ENCODE measurements at regions not wholly inside any gene's neighbourhood (a gene's known extent, or its start where the extent isn't known, plus 50 kb on each side); places are given as distances from the start of the nearest gene placed in this dataset.

GRCh38 chr2:6499691-6500090 is 366.0 kb downstream of the CMPK2 start:
- no peak for DNase-seq (ENCODE audit: low read depth in 4 of 4, low spot score in 1 of 4)

DNA sequence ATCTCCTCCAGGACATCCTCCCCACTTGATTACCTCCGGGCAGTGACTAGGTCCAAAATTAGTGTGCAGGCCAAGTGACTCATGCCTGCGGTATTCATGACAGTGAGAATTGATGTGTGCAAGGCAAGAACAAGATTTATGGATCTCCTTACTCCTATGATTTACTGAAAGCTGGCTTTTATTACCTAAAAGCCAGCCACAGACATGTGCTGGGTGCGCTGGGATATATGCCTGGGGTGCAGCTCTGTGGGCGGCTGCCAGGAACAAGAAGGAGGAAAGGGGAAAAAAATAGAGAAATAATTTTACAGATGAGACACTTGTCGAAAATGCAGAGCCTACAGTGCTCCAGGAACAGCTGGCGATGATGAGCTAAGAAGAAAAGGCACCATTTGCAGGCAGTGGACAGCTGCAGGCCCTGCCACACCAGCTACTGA is 359.3 kb downstream of the CMPK2 start:
- DNase-seq (ENCODE audit: low read depth in 4 of 4, low spot score in 1 of 4), result no peak

DNA sequence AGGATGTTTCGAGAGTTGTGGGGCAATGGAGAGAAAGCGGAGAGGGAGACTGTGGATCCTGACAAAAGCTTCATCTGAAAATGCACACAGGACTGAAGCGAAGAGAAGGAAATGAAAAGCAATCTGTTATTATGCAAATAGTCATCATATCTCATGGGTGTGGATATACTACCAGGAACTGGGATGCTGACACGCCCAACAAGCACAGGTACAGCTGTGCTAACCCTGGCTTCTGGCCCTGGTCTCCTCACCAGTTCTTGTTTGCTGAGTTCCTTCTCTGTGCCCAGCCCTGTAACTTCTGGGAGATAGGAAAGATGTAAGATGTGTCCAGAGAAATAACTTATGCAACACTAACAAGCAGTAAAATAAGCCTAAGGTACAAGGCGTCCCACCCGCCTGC is 358.8 kb downstream of the CMPK2 start:
- no peak for DNase-seq (ENCODE audit: low read depth in 4 of 4, low spot score in 1 of 4)

DNA sequence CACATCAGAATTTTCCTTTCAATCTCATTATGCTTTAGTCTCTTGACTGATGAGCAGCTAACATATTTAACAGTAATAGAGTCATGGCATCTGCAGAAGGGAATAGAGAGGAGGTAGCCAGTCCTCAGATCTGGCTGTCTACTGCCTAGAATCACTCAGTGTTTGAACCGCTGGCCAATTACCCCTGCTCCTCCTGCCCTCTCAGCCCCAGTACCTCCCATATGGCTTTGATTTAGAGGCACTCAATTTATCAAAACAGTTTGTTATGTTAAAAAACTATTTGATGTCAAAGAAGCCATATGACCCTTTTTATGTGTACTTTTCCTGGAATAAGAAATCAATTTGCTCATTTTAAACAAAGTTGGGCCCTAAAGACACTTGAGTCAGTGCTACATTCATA is 355.2 kb downstream of the CMPK2 start:
- no peak for DNase-seq (ENCODE audit: low read depth in 4 of 4, low spot score in 1 of 4)

DNA sequence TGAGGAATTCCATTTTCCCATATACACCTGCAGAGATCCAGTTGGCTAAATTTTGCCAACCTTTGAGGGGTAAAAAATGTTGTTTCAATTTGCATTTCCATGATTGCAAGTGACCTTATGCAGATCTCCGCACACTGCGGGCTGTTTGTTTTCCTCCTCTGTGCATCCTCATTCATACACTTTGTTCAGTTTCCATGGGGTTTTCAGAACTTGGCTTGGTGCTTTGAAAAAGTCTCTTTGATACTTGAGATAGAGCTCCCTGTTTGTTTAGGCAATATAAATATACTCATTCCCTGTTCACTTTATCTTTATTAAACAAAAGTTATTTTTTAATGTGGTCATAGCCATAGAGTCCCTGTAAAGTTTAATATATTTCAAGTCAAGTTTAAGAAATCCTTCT is 353.1 kb downstream of the CMPK2 start:
- DNase-seq (ENCODE audit: low read depth in 4 of 4, low spot score in 1 of 4), result no peak

GRCh38 chr2:6516674-6517073 is 349.0 kb downstream of the CMPK2 start:
- no peak for DNase-seq (ENCODE audit: low read depth in 4 of 4, low spot score in 1 of 4)

GRCh38 chr2:6518361-6518760 is 347.3 kb downstream of the CMPK2 start:
- DNase-seq (ENCODE audit: low read depth in 4 of 4, low spot score in 1 of 4), result no peak

DNA sequence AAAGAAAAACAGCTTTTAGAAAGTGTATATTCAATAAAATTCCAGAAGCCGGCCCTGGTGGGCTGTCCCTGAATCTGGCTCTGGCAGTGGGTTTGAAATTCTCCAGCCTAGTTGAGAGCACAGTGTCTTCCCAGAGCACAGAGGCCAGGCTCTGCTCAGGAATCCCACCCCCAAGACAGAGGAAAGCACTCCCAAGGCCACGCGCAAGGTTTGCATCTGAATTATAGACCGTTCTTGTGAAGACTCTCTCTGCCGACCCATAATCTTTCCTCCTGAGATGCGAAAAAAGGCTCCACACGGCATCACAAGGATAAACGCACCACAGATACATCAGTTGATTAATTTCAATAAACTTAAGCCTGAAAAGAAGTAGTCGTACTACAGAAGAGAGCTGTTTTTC is 342.2 kb downstream of the CMPK2 start:
- no peak for DNase-seq (ENCODE audit: low read depth in 4 of 4, low spot score in 1 of 4)

GRCh38 chr2:6524691-6525474 is 340.8 kb downstream of the CMPK2 start:
- DNase-seq (ENCODE audit: low read depth in 4 of 4, low spot score in 1 of 4), result no peak

GRCh38 chr2:6525475-6525964 is 340.2 kb downstream of the CMPK2 start:
- DNase-seq (ENCODE audit: low read depth in 4 of 4, low spot score in 1 of 4), result no peak

GRCh38 chr2:6526093-6526824 is 339.4 kb downstream of the CMPK2 start:
- DNase-seq (ENCODE audit: low read depth in 4 of 4, low spot score in 1 of 4), result no peak

GRCh38 chr2:6531304-6531703 is 334.4 kb downstream of the CMPK2 start:
- no peak for DNase-seq (ENCODE audit: low read depth in 4 of 4, low spot score in 1 of 4)

DNA sequence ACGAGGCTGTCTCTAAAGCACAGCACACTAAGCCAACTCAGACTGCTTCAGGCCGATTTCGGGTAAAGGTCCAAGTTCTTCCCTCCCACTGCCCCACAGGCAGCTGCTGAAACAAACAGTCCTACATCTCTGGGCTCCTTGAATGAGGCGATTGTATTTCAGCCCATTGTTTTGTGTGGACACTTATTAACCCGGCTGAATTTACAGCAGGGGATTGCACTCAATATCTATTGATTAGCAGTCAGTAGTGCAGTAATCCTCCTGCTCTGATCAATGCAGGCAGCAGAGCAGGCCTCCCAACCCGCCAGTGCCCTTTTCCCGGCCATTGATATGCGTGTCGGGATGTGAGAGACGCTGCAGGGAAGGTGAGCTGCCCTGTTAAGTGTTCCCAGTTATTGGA is 330.1 kb downstream of the CMPK2 start:
- DNase-seq (ENCODE audit: low read depth in 4 of 4, low spot score in 1 of 4), result no peak

DNA sequence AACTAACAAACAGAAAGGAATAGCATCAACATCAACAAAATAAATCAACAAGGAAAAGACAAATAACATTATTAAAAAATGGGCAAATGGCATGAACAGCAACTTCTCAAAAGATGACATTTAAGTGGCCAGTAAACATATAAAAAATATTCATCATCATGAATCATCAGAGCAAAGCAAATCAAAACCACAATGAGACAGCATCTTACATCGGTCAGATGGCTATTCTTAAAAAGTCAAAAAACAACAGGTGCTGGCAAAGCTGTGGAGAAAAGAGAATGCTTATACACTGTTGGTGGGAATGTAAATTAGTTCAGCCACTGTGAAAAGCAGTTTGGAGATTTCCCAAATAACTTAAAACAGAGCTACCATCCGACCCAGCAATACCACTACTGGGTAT is 327.1 kb downstream of the CMPK2 start:
- no peak for DNase-seq (ENCODE audit: low read depth in 4 of 4, low spot score in 1 of 4)

GRCh38 chr2:6545336-6545735 is 320.4 kb downstream of the CMPK2 start:
- no peak for DNase-seq (ENCODE audit: low read depth in 4 of 4, low spot score in 1 of 4)

DNA sequence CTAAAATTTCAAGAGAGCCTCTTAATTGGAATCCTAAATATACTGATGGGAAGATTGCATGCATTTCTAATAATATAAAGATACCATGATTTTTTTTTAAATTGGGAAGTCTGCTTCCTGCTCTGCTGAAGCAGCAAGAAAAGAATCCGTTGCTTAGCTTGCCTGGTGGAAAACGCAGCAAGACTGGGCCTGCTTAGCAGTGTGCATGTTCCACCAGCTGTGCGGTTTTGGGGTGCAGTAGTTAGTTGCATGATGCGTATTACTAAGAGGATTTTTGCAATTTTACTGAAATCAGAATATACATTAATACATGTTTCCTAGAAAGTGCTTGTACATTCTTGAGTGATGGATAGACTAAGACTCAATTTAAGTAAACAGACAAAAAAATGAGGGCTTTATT is 319.9 kb downstream of the CMPK2 start:
- DNase-seq (ENCODE audit: low read depth in 4 of 4, low spot score in 1 of 4), result no peak

DNA sequence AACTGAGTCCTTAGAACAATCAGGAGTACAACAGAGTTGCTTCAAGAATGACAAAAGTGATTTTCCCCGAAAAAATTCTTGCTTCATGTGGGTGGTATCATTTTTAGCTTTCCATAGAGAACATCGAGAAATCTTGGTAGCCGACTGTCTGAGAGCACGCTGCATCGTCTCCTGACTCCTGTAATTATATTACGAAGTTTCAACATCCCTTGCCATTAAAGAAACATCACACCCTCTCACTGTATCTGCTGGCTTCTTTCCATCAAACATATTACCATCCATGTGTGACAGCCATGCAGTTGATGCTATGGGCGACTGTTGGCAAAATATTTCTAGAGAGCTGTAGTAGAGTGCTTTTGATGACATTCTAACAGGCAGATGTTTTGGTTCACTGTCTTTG is 311.2 kb downstream of the CMPK2 start:
- DNase-seq (ENCODE audit: low read depth in 4 of 4, low spot score in 1 of 4), result no peak

DNA sequence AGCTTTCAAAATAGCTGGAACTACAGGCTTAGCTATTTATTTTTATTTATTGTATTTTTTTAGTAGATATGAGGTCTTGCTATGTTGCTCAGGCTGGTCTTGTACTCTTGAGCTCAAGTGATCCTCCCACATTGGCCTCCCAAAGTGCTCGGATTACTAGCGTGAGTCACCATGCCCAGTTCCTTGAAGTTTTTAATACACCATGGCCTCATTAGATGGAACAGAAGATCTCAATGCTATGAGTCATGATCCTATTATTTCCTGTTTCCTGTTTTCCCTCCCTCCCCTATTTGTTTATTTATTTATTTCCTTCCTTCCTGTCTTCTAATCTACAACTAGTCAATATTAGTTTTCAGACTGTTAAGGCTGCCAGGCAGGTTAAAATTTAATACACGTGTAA is 309.0 kb downstream of the CMPK2 start:
- DNase-seq (ENCODE audit: low read depth in 4 of 4, low spot score in 1 of 4), result no peak

- DNase-seq (ENCODE audit: low read depth in 4 of 4, low spot score in 1 of 4), result no peak
Measured at GRCh38 chr2:6557737-6558136, 308.0 kb downstream of the CMPK2 start.

DNA sequence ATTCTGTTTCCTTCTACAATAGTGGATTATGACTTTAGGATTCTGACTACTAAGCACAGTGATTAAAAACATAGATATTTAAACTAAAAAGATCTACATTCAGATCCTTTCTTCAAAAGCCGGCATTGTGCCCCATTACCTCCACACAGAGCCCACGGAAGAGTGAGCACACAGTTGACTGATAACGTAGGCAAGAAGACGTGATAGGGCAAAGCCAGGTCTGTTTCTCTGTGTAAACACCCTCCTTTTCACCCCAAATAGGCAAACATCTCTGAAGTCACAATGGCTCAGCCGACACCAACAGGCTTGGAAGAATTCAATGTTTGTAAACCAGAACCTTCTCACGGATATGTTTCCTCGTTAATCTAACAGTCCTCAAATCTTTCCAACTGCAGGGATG is 302.9 kb downstream of the CMPK2 start:
- DNase-seq (ENCODE audit: low read depth in 4 of 4, low spot score in 1 of 4), result no peak

- DNase-seq (ENCODE audit: low read depth in 4 of 4, low spot score in 1 of 4), result no peak
Measured at GRCh38 chr2:6564326-6564725, 301.4 kb downstream of the CMPK2 start.

GRCh38 chr2:6574121-6574520 is 291.6 kb downstream of the CMPK2 start:
- DNase-seq (ENCODE audit: low read depth in 4 of 4, low spot score in 1 of 4), result no peak

GRCh38 chr2:6576302-6576701 is 289.4 kb downstream of the CMPK2 start:
- no peak for DNase-seq (ENCODE audit: low read depth in 4 of 4, low spot score in 1 of 4)

Data from stimulated activated CD4-positive, alpha-beta T cell treated with anti-CD3 and anti-CD28 coated beads, Interleukin-1b, Interleukin-23, amount 100 ng/mL, for 24 hours (primary cell).